SK-N-SH (cell line): ENCODE measurements at regions not wholly inside any gene's neighbourhood (a gene's known extent, or its start where the extent isn't known, plus 50 kb on each side); places are given as distances from the start of the nearest gene placed in this dataset.
"Not testable (repeated sequence)": the region's sequence is repeated elsewhere in the genome, so short reads cannot be mapped to it uniquely, and the experiment has no call there.

ENCODE experiments used
- CTCF ChIA-PET: fragments of 300-600, 350-600 bp; formaldehyde crosslinking; extraction: SDS; loops from one replicate; lab custom pipeline; 2021; lab: Yijun Ruan, JAX
- POLR2A ChIA-PET: fragments of 350-600 bp; sonication (Branson Sonifier 250); formaldehyde crosslinking; extraction: SDS; loops from one replicate; lab custom pipeline; 2020; ENCODE audit warnings: antibody characterized with exemption, inconsistent platforms; lab: Yijun Ruan, JAX
- DNase-seq: peaks from one replicate; pipeline ENCODE4 v3.0.0; 2012
- H2AFZ ChIP-seq: fragments of 200-600 bp; sonication (generic); 2 replicates; pipeline ENCODE4 v1.8.1; 2016; ENCODE audit warnings: antibody characterized with exemption, mild to moderate bottlenecking, low read depth
- H3F3A ChIP-seq: fragments of 200-600 bp; sonication (generic); replicated peaks from 2 replicates; pipeline ENCODE3; 2016; ENCODE audit warnings: antibody characterized with exemption, mild to moderate bottlenecking; ENCODE audit not compliant: insufficient read depth
- H3K27ac ChIP-seq, 2 experiments: fragments of 200-500 bp in 1 of 2; fragments of 200-600 bp in 1 of 2; sonication (Bioruptor generic) in 1 of 2; sonication (generic), shearing (Covaris generic) in 1 of 2; 2 replicates each; pipeline versions ENCODE4 v1.5.1 to v1.6.1; 2014 to 2016; ENCODE audit warnings: low read depth in 2 of 2, inconsistent platforms in 1 of 2, low read length in 1 of 2, mild to moderate bottlenecking in 1 of 2, mixed read lengths in 1 of 2
- H3K27me3 ChIP-seq: fragments of 200-600 bp; sonication (generic), shearing (Covaris generic); 2 replicates; pipeline ENCODE4 v1.6.1; 2016; ENCODE audit warnings: mixed run types; ENCODE audit not compliant: insufficient read depth
- H3K36me3 ChIP-seq, 2 experiments: fragments of 200-500 bp in 1 of 2; fragments of 200-600 bp in 1 of 2; sonication (Bioruptor generic) in 1 of 2; sonication (generic) in 1 of 2; replicated peaks in 1 of 2; 2 replicates each; pipeline versions ENCODE3 to v1.5.1; 2014 to 2016; ENCODE audit warnings: low read length in 1 of 2, mild to moderate bottlenecking in 1 of 2; ENCODE audit not compliant: insufficient read depth in 2 of 2, control insufficient read depth in 1 of 2
- H3K4me1 ChIP-seq, 2 experiments: fragments of 200-500 bp in 1 of 2; fragments of 200-600 bp in 1 of 2; sonication (Bioruptor generic) in 1 of 2; sonication (generic), shearing (Covaris generic) in 1 of 2; 2 replicates each; pipeline versions ENCODE4 v1.5.1 to v1.6.1; 2014 to 2016; ENCODE audit warnings: low read depth in 1 of 2, low read length in 1 of 2, mixed run types in 1 of 2; ENCODE audit not compliant: insufficient read depth in 2 of 2, control insufficient read depth in 1 of 2
- H3K4me2 ChIP-seq: fragments of 200-600 bp; sonication (generic), shearing (Covaris generic); 2 replicates; pipeline ENCODE4 v1.6.1; 2017; ENCODE audit warnings: mixed run types
- H3K4me3 ChIP-seq, 2 experiments: fragments of 200-500 bp in 1 of 2; fragments of 200-600 bp in 1 of 2; sonication (Bioruptor generic) in 1 of 2; sonication (generic), shearing (Covaris generic) in 1 of 2; 2 replicates each; pipeline versions ENCODE4 v1.5.1 to v1.8.1; 2014 to 2016; ENCODE audit warnings: low read depth in 2 of 2, inconsistent platforms in 1 of 2, low read length in 1 of 2, mild to moderate bottlenecking in 1 of 2, mixed read lengths in 1 of 2, moderate library complexity in 1 of 2
- H3K79me2 ChIP-seq: fragments of 200-600 bp; sonication (generic); 2 replicates; pipeline ENCODE4 v1.8.1; 2017; ENCODE audit warnings: mild to moderate bottlenecking; ENCODE audit not compliant: insufficient read depth
- H3K9ac ChIP-seq: fragments of 200-600 bp; sonication (generic); 2 replicates; pipeline ENCODE4 v1.6.1; 2017; ENCODE audit warnings: mixed run types
- H3K9me2 ChIP-seq: fragments of 200-600 bp; sonication (generic); 2 replicates; pipeline ENCODE4 v1.6.1; 2017; ENCODE audit warnings: mixed run types
- H3K9me3 ChIP-seq: fragments of 200-600 bp; sonication (generic); 2 replicates; pipeline ENCODE4 v1.6.1; 2017; ENCODE audit warnings: mixed run types, mild to moderate bottlenecking, moderate library complexity
- H4K20me1 ChIP-seq: fragments of 200-600 bp; sonication (generic); 2 replicates; pipeline ENCODE4 v1.6.1; 2017; ENCODE audit warnings: mild to moderate bottlenecking, mixed run types; ENCODE audit not compliant: insufficient read depth
- CHD2 ChIP-seq: fragments of 150-350 bp; IDR thresholded peaks from 2 replicates; pipeline ENCODE4 v1.6.1; 2018; ENCODE audit warnings: low read length; ENCODE audit not compliant: partially characterized antibody
- CTCF ChIP-seq: fragments of 200-600 bp; sonication (generic); IDR thresholded peaks from 2 replicates; pipeline ENCODE4 v1.6.1; 2017; ENCODE audit warnings: antibody characterized with exemption, mild to moderate bottlenecking, moderate library complexity
- ELF1 ChIP-seq: IDR thresholded peaks from 2 replicates; pipeline ENCODE4 v1.4.0; 2012
- FOXJ3 ChIP-seq: sonication (generic); formaldehyde crosslinking; IDR thresholded peaks from 2 replicates; pipeline ENCODE4 v1.5.1; 2020; ENCODE audit warnings: mild to moderate bottlenecking, missing genetic modification reagents
- GABPA ChIP-seq: IDR thresholded peaks from 2 replicates; pipeline ENCODE4 v1.4.0; 2012; ENCODE audit warnings: low read depth, mild to moderate bottlenecking
- IRF3 ChIP-seq: fragments of 150-350 bp; IDR thresholded peaks from 2 replicates; pipeline ENCODE4 v1.6.1; 2016; ENCODE audit warnings: mild to moderate bottlenecking, low read depth, low read length
- JUND ChIP-seq: IDR thresholded peaks from 2 replicates; pipeline ENCODE4 v1.4.0; 2012
- PBX3 ChIP-seq: IDR thresholded peaks from 2 replicates; pipeline ENCODE4; 2012
- RCOR1 ChIP-seq: fragments of 150-350 bp; IDR thresholded peaks from 2 replicates; pipeline ENCODE4 v1.6.1; 2017; ENCODE audit warnings: antibody characterized with exemption, low read length
- TAF1 ChIP-seq: IDR thresholded peaks from 2 replicates; pipeline ENCODE4 v1.6.1; 2012; ENCODE audit warnings: low read depth, mild to moderate bottlenecking, low read length, moderate library complexity, borderline replicate concordance
- TCF12 ChIP-seq: IDR thresholded peaks from 2 replicates; pipeline ENCODE4 v1.4.0; 2012
- TEAD4 ChIP-seq: IDR thresholded peaks from 2 replicates; pipeline ENCODE4 v1.4.0; 2012; ENCODE audit warnings: mild to moderate bottlenecking, borderline replicate concordance; ENCODE audit not compliant: insufficient read depth
- USF1 ChIP-seq: IDR thresholded peaks from 2 replicates; pipeline ENCODE4 v1.4.0; 2012; ENCODE audit warnings: low read depth, borderline replicate concordance
- YY1 ChIP-seq: IDR thresholded peaks from 2 replicates; pipeline ENCODE4 v1.4.0; 2012; ENCODE audit warnings: low read depth, mild to moderate bottlenecking
- WGBS: methylation state at CpG from one replicate; pipeline ENCODE4 v1.1.6; 2017; ENCODE audit warnings: low lambda C conversion rate; 5-methylcytosine and 5-hydroxymethylcytosine counted together

GRCh38 chr16:26500326-26500725, 566.4 kb upstream of the C16orf82 start (continued):
- TF ChIP-seq PBX3 = no peak
- TF ChIP-seq CHD2 = no peak
- TF ChIP-seq RCOR1 = no peak
- TF ChIP-seq TEAD4 = no peak

- H3K4me3 ChIP-seq = no peak overlapping the region
- POLR2A ChIA-PET = no interaction called here
Observed at GRCh38 chr16:26505496-26505895, 561.2 kb upstream of the C16orf82 start.

GRCh38 chr16:26508946-26509345, 557.8 kb upstream of the C16orf82 start:
- CTCF ChIA-PET, POLR2A ChIA-PET, H3F3A ChIP-seq, H3K9me3 ChIP-seq, H3K79me2 ChIP-seq, H3K4me2 ChIP-seq, H3K9me2 ChIP-seq, H4K20me1 ChIP-seq, DNase-seq, H3K27me3 ChIP-seq, H3K36me3 ChIP-seq, H3K4me1 ChIP-seq, H2AFZ ChIP-seq, H3K4me3 ChIP-seq, H3K9ac ChIP-seq, H3K27ac ChIP-seq: not testable (repeated sequence)
- under 1% methylated on average over 4 of the region's 4 CpGs for WGBS

More at GRCh38 chr16:26505496-26505895, 561.2 kb upstream of the C16orf82 start:
- Histone ChIP-seq H3K9me2 (no peaks in the 10 kb centered on the region), H3K9me3 (no peaks in the 10 kb centered on the region), H2AFZ (no peak overlapping the region), H3K27me3 (no peaks in the 10 kb centered on the region), H3K79me2 (no peaks in the 10 kb centered on the region), H3K27ac (no peak overlapping the region), H3K4me2 (no peak overlapping the region), H3K36me3 (no peaks in the 10 kb centered on the region), H3K4me1 (no peaks in the 10 kb centered on the region), H3F3A (no peaks in the 10 kb centered on the region), H4K20me1 (no peaks in the 10 kb centered on the region), H3K9ac (no peak overlapping the region)
- TF ChIP-seq ELF1 = no peak
- no peak for TF ChIP-seq PBX3
- TF ChIP-seq USF1 = no peak
- no peak for TF ChIP-seq TEAD4
- no peak for TF ChIP-seq TAF1
- no peak for TF ChIP-seq GABPA
- no peak for TF ChIP-seq FOXJ3
- no peak for TF ChIP-seq JUND
- no peak for TF ChIP-seq CTCF
- no peak for TF ChIP-seq IRF3
- no peak for TF ChIP-seq YY1
- TF ChIP-seq CHD2 = no peak
- no peak for TF ChIP-seq TCF12
- CTCF ChIA-PET = no interaction called here
- DNase-seq = no peak
